NAMALWA (cell line): ENCODE measurements at regions not wholly inside any gene's neighbourhood (a gene's known extent, or its start where the extent isn't known, plus 50 kb on each side); places are given as distances from the start of the nearest gene placed in this dataset.

ENCODE experiments used
- DNase-seq: peaks from one replicate; pipeline ENCODE4 v3.0.0-alpha.2; 2015; ENCODE audit warnings: low spot score

GRCh38 chr13:67353941-67354340, 123.8 kb upstream of the PCDH9 start:
- DNase-seq, result peak; percentile 47

GRCh38 chr13:67353031-67353430, 122.9 kb upstream of the PCDH9 start:
- DNase-seq, result no peak

GRCh38 chr13:67351909-67352308, 121.8 kb upstream of the PCDH9 start:
- DNase-seq, result no peak

- no peak for DNase-seq
These were observed 121.0 kb upstream of the PCDH9 start for GRCh38 chr13:67351114-67351513.

GRCh38 chr13:67343777-67344176, 113.6 kb upstream of the PCDH9 start:
- DNase-seq, result no peak

GRCh38 chr13:67341406-67341805, 111.3 kb upstream of the PCDH9 start:
- no peak for DNase-seq

- DNase-seq, result no peak
These were observed 100.0 kb upstream of the PCDH9 start for GRCh38 chr13:67330149-67330548.

GRCh38 chr13:67328895-67329294, 98.8 kb upstream of the PCDH9 start:
- no peak for DNase-seq

GRCh38 chr13:67318860-67319259, 88.7 kb upstream of the PCDH9 start:
- DNase-seq, result no peak

- DNase-seq, result no peak
These were observed 88.3 kb upstream of the PCDH9 start for GRCh38 chr13:67318398-67318797.

- DNase-seq, result no peak
These were observed 84.3 kb upstream of the PCDH9 start for GRCh38 chr13:67314405-67314804.

GRCh38 chr13:67308004-67308772, 78.1 kb upstream of the PCDH9 start:
- no peak for DNase-seq

- no peak for DNase-seq
These were observed 76.6 kb upstream of the PCDH9 start for GRCh38 chr13:67306742-67307141.

GRCh38 chr13:67303661-67304333, 73.7 kb upstream of the PCDH9 start:
- DNase-seq, result no peak

GRCh38 chr13:67299751-67300150, 69.6 kb upstream of the PCDH9 start:
- no peak for DNase-seq

- no peak for DNase-seq
These were observed 69.0 kb upstream of the PCDH9 start for GRCh38 chr13:67299072-67299635.

GRCh38 chr13:67298297-67298696, 68.2 kb upstream of the PCDH9 start:
- DNase-seq, result no peak

GRCh38 chr13:67296511-67296910, 66.4 kb upstream of the PCDH9 start:
- no peak for DNase-seq

- DNase-seq, result no peak
These were observed 62.8 kb upstream of the PCDH9 start for GRCh38 chr13:67292886-67293285.

- DNase-seq, result no peak
These were observed 55.5 kb upstream of the PCDH9 start for GRCh38 chr13:67285611-67286010.

- no peak for DNase-seq
These were observed 53.5 kb upstream of the PCDH9 start for GRCh38 chr13:67283637-67284036.

GRCh38 chr13:67281466-67281865, 51.3 kb upstream of the PCDH9 start:
- DNase-seq, result no peak
